ENCODE measurements at regions not wholly inside any gene's neighbourhood (a gene's known extent, or its start where the extent isn't known, plus 50 kb on each side); places are given as distances from the start of the nearest gene placed in this dataset.
"Not testable (repeated sequence)": the region's sequence is repeated elsewhere in the genome, so short reads cannot be mapped to it uniquely, and the experiment has no call there.

GRCh38 chr1:157321972-157322371, 183.8 kb upstream of the ETV3 start:
- WGBS (ENCODE audit: insufficient coverage), result no CpG with 5 or more reads among the region's 1 CpG

GRCh38 chr1:157319567-157319966, 181.4 kb upstream of the ETV3 start:
- H3K27ac ChIP-seq (ENCODE audit: insufficient read depth in 1 of 2, low read depth in 1 of 2, low read length in 2 of 2, poor library complexity in 1 of 2, severe bottlenecking in 2 of 2), result no peak overlapping the region
- DNase-seq, result peak in 2 of 3 donors; percentile 17 to 20
- H3K4me1 ChIP-seq (ENCODE audit: control extremely low read depth in 1 of 4, control insufficient read depth in 4 of 4, insufficient read depth in 4 of 4, low read length in 3 of 4), result no peaks in the 10 kb centered on the region
- H3K4me3 ChIP-seq (ENCODE audit: control insufficient read depth in 1 of 7, extremely low read depth in 1 of 7, insufficient read depth in 4 of 7, low read depth in 2 of 7, low read length in 6 of 7), result no peak overlapping the region
- ChIA-PET CTCF (no interaction called here), POLR2A (no interaction called here)
- no peaks in the 10 kb centered on the region for H3K27me3 ChIP-seq (replicated peaks in 2 of 5; ENCODE audit: control insufficient read depth in 4 of 5, insufficient read depth in 5 of 5, low read length in 4 of 5)
- peaks cover 3 to 27% (median 8%) of the 10 kb centered on the region in 5 experiments for H3K9me3 ChIP-seq (ENCODE audit: control extremely low read depth in 1 of 5, control insufficient read depth in 4 of 5, insufficient read depth in 2 of 5, low read depth in 1 of 5, low read length in 4 of 5)
- no peaks in the 10 kb centered on the region for H3K36me3 ChIP-seq (ENCODE audit: control insufficient read depth in 4 of 4, insufficient read depth in 4 of 4, low read length in 3 of 4)
- WGBS (ENCODE audit: insufficient coverage), result 100% methylated on average over 4 of the region's 5 CpGs

More at GRCh38 chr1:157321972-157322371, 183.8 kb upstream of the ETV3 start:
- H3K27ac ChIP-seq (ENCODE audit: insufficient read depth in 1 of 2, low read depth in 1 of 2, low read length in 2 of 2, poor library complexity in 1 of 2, severe bottlenecking in 2 of 2); DNase-seq; H3K36me3 ChIP-seq (ENCODE audit: control insufficient read depth in 4 of 4, insufficient read depth in 4 of 4, low read length in 3 of 4); H3K4me3 ChIP-seq (ENCODE audit: control insufficient read depth in 1 of 7, extremely low read depth in 1 of 7, insufficient read depth in 4 of 7, low read depth in 2 of 7, low read length in 6 of 7); CTCF ChIA-PET; H3K4me1 ChIP-seq (ENCODE audit: control extremely low read depth in 1 of 4, control insufficient read depth in 4 of 4, insufficient read depth in 4 of 4, low read length in 3 of 4); POLR2A ChIA-PET; H3K27me3 ChIP-seq (replicated peaks in 2 of 5; ENCODE audit: control insufficient read depth in 4 of 5, insufficient read depth in 5 of 5, low read length in 4 of 5): not testable (repeated sequence)
- H3K9me3 ChIP-seq (ENCODE audit: control extremely low read depth in 1 of 5, control insufficient read depth in 4 of 5, insufficient read depth in 2 of 5, low read depth in 1 of 5, low read length in 4 of 5), result peaks cover 0 to 20% (median 8%) of the 10 kb centered on the region in 5 experiments

- H3K4me1 ChIP-seq (ENCODE audit: control extremely low read depth in 1 of 4, control insufficient read depth in 4 of 4, insufficient read depth in 4 of 4, low read length in 3 of 4); H3K36me3 ChIP-seq (ENCODE audit: control insufficient read depth in 4 of 4, insufficient read depth in 4 of 4, low read length in 3 of 4); DNase-seq; H3K27ac ChIP-seq (ENCODE audit: insufficient read depth in 1 of 2, low read depth in 1 of 2, low read length in 2 of 2, poor library complexity in 1 of 2, severe bottlenecking in 2 of 2); H3K4me3 ChIP-seq (ENCODE audit: control insufficient read depth in 1 of 7, extremely low read depth in 1 of 7, insufficient read depth in 4 of 7, low read depth in 2 of 7, low read length in 6 of 7); POLR2A ChIA-PET; H3K27me3 ChIP-seq (replicated peaks in 2 of 5; ENCODE audit: control insufficient read depth in 4 of 5, insufficient read depth in 5 of 5, low read length in 4 of 5); CTCF ChIA-PET: not testable (repeated sequence)
- peaks cover 1 to 27% (median 8%) of the 10 kb centered on the region in 5 experiments for H3K9me3 ChIP-seq (ENCODE audit: control extremely low read depth in 1 of 5, control insufficient read depth in 4 of 5, insufficient read depth in 2 of 5, low read depth in 1 of 5, low read length in 4 of 5)
- WGBS (ENCODE audit: insufficient coverage), result 100% methylated on average over 2 of the region's 2 CpGs
Measured at GRCh38 chr1:157317229-157317628, 179.0 kb upstream of the ETV3 start.

- WGBS (ENCODE audit: insufficient coverage), result 90% methylated on average over 2 of the region's 2 CpGs
- Histone ChIP-seq H3K36me3 (ENCODE audit: control insufficient read depth in 4 of 4, insufficient read depth in 4 of 4, low read length in 3 of 4) (no peaks in the 10 kb centered on the region), H3K4me1 (ENCODE audit: control extremely low read depth in 1 of 4, control insufficient read depth in 4 of 4, insufficient read depth in 4 of 4, low read length in 3 of 4) (peaks cover 0 to 12% (median 6%) of the 10 kb centered on the region in 4 experiments), H3K27me3 (replicated peaks in 2 of 5; ENCODE audit: control insufficient read depth in 4 of 5, insufficient read depth in 5 of 5, low read length in 4 of 5) (peaks cover 0 to under 1% (median 0%) of the 10 kb centered on the region in 5 experiments), H3K4me3 (ENCODE audit: control insufficient read depth in 1 of 7, extremely low read depth in 1 of 7, insufficient read depth in 4 of 7, low read depth in 2 of 7, low read length in 6 of 7) (no peak overlapping the region), H3K27ac (ENCODE audit: insufficient read depth in 1 of 2, low read depth in 1 of 2, low read length in 2 of 2, poor library complexity in 1 of 2, severe bottlenecking in 2 of 2) (no peak overlapping the region), H3K9me3 (ENCODE audit: control extremely low read depth in 1 of 5, control insufficient read depth in 4 of 5, insufficient read depth in 2 of 5, low read depth in 1 of 5, low read length in 4 of 5) (peaks cover 0 to 25% (median 8%) of the 10 kb centered on the region in 5 experiments)
- CTCF ChIA-PET, result no interaction called here
- POLR2A ChIA-PET, result no interaction called here
- no peak for DNase-seq
Measured at GRCh38 chr1:157315544-157315943, 177.3 kb upstream of the ETV3 start.

- Histone ChIP-seq H3K27ac (ENCODE audit: insufficient read depth in 1 of 2, low read depth in 1 of 2, low read length in 2 of 2, poor library complexity in 1 of 2, severe bottlenecking in 2 of 2) (no peak overlapping the region), H3K4me3 (ENCODE audit: control insufficient read depth in 1 of 7, extremely low read depth in 1 of 7, insufficient read depth in 4 of 7, low read depth in 2 of 7, low read length in 6 of 7) (no peak overlapping the region), H3K9me3 (ENCODE audit: control extremely low read depth in 1 of 5, control insufficient read depth in 4 of 5, insufficient read depth in 2 of 5, low read depth in 1 of 5, low read length in 4 of 5) (peaks cover 0 to 22% (median 8%) of the 10 kb centered on the region in 5 experiments), H3K4me1 (ENCODE audit: control extremely low read depth in 1 of 4, control insufficient read depth in 4 of 4, insufficient read depth in 4 of 4, low read length in 3 of 4) (peaks cover 0 to 12% (median 6%) of the 10 kb centered on the region in 4 experiments), H3K27me3 (replicated peaks in 2 of 5; ENCODE audit: control insufficient read depth in 4 of 5, insufficient read depth in 5 of 5, low read length in 4 of 5) (peaks cover 0 to 6% (median 0%) of the 10 kb centered on the region in 5 experiments), H3K36me3 (ENCODE audit: control insufficient read depth in 4 of 4, insufficient read depth in 4 of 4, low read length in 3 of 4) (no peaks in the 10 kb centered on the region)
- CTCF ChIA-PET, result interaction anchor here (0.6 kb wide), 1 partner anchor 128 kb away, joined by 3 read pairs; no protein-coding TSS in a partner anchor
- no peak for DNase-seq
- WGBS (ENCODE audit: insufficient coverage), result no CpG with 5 or more reads among the region's 2 CpGs
- POLR2A ChIA-PET, result no interaction called here
Measured at GRCh38 chr1:157314408-157314807, 176.2 kb upstream of the ETV3 start.

- no peak for DNase-seq
- Histone ChIP-seq H3K27me3 (replicated peaks in 2 of 5; ENCODE audit: control insufficient read depth in 4 of 5, insufficient read depth in 5 of 5, low read length in 4 of 5) (peaks cover 0 to 6% (median 0%) of the 10 kb centered on the region in 5 experiments), H3K4me3 (ENCODE audit: control insufficient read depth in 1 of 7, extremely low read depth in 1 of 7, insufficient read depth in 4 of 7, low read depth in 2 of 7, low read length in 6 of 7) (no peak overlapping the region), H3K36me3 (ENCODE audit: control insufficient read depth in 4 of 4, insufficient read depth in 4 of 4, low read length in 3 of 4) (no peaks in the 10 kb centered on the region), H3K27ac (ENCODE audit: insufficient read depth in 1 of 2, low read depth in 1 of 2, low read length in 2 of 2, poor library complexity in 1 of 2, severe bottlenecking in 2 of 2) (no peak overlapping the region), H3K4me1 (ENCODE audit: control extremely low read depth in 1 of 4, control insufficient read depth in 4 of 4, insufficient read depth in 4 of 4, low read length in 3 of 4) (peaks cover 0 to 12% (median 6%) of the 10 kb centered on the region in 4 experiments), H3K9me3 (ENCODE audit: control extremely low read depth in 1 of 5, control insufficient read depth in 4 of 5, insufficient read depth in 2 of 5, low read depth in 1 of 5, low read length in 4 of 5) (peaks cover 0 to 15% (median 5%) of the 10 kb centered on the region in 5 experiments)
- CTCF ChIA-PET, result interaction anchor here (0.6 to 1.3 kb wide), 3 partner anchors 44 to 705 kb away, joined by 3 to 5 read pairs (median 3); no protein-coding TSS in a partner anchor
- 100% methylated on average over 2 of the region's 3 CpGs for WGBS (ENCODE audit: insufficient coverage)
- POLR2A ChIA-PET, result no interaction called here
Measured at GRCh38 chr1:157313240-157313807, 175.1 kb upstream of the ETV3 start.

GRCh38 chr1:157312082-157312812, 174.1 kb upstream of the ETV3 start:
- H3K27me3 ChIP-seq (replicated peaks in 2 of 5; ENCODE audit: control insufficient read depth in 4 of 5, insufficient read depth in 5 of 5, low read length in 4 of 5), result peaks cover 0 to 6% (median 0%) of the 10 kb centered on the region in 5 experiments
- H3K27ac ChIP-seq (ENCODE audit: insufficient read depth in 1 of 2, low read depth in 1 of 2, low read length in 2 of 2, poor library complexity in 1 of 2, severe bottlenecking in 2 of 2), result peak overlapping the region in 1 of 2 experiments; percentile 17
- ChIA-PET POLR2A (no interaction called here), CTCF (interaction anchor here (0.9 to 1.9 kb wide), 9 partner anchors 14 to 198 kb away, joined by 3 to 8 read pairs (median 3); no protein-coding TSS in a partner anchor)
- no peaks in the 10 kb centered on the region for H3K36me3 ChIP-seq (ENCODE audit: control insufficient read depth in 4 of 4, insufficient read depth in 4 of 4, low read length in 3 of 4)
- peaks cover 0 to 8% (median 5%) of the 10 kb centered on the region in 5 experiments for H3K9me3 ChIP-seq (ENCODE audit: control extremely low read depth in 1 of 5, control insufficient read depth in 4 of 5, insufficient read depth in 2 of 5, low read depth in 1 of 5, low read length in 4 of 5)
- H3K4me3 ChIP-seq (ENCODE audit: control insufficient read depth in 1 of 7, extremely low read depth in 1 of 7, insufficient read depth in 4 of 7, low read depth in 2 of 7, low read length in 6 of 7), result no peak overlapping the region
- peaks cover 0 to 12% (median 6%) of the 10 kb centered on the region in 4 experiments for H3K4me1 ChIP-seq (ENCODE audit: control extremely low read depth in 1 of 4, control insufficient read depth in 4 of 4, insufficient read depth in 4 of 4, low read length in 3 of 4)
- 67% methylated on average over 3 of the region's 4 CpGs for WGBS (ENCODE audit: insufficient coverage)
- DNase-seq, result peak in 2 of 3 donors; percentile 40 to 64

Data from common myeloid progenitor, CD34-positive (primary cell).